ENCODE measurements at regions not wholly inside any gene's neighbourhood (a gene's known extent, or its start where the extent isn't known, plus 50 kb on each side); places are given as distances from the start of the nearest gene placed in this dataset.

GRCh38 chr14:26074892-26075291, 522.9 kb downstream of the NOVA1 start:
- no peak for TF ChIP-seq CTCF (conservative IDR thresholded peaks at IDR 0.05; ENCODE audit: control insufficient read depth, insufficient read depth, low read depth, low read length)
- DNase-seq (ENCODE audit: low read depth), result no peak
- H3K4me3 ChIP-seq (ENCODE audit: control insufficient read depth, low read depth, low read length), result no peak overlapping the region

GRCh38 chr14:26070443-26070842, 527.4 kb downstream of the NOVA1 start:
- DNase-seq (ENCODE audit: low read depth), result no peak
- no peak for TF ChIP-seq CTCF (conservative IDR thresholded peaks at IDR 0.05; ENCODE audit: control insufficient read depth, insufficient read depth, low read depth, low read length)
- no peak overlapping the region for H3K4me3 ChIP-seq (ENCODE audit: control insufficient read depth, low read depth, low read length)

- DNase-seq (ENCODE audit: low read depth), result no peak
- no peak for TF ChIP-seq CTCF (conservative IDR thresholded peaks at IDR 0.05; ENCODE audit: control insufficient read depth, insufficient read depth, low read depth, low read length)
- H3K4me3 ChIP-seq (ENCODE audit: control insufficient read depth, low read depth, low read length), result no peak overlapping the region
Measured at GRCh38 chr14:26067786-26068459, 529.9 kb downstream of the NOVA1 start.

- TF ChIP-seq CTCF (conservative IDR thresholded peaks at IDR 0.05; ENCODE audit: control insufficient read depth, insufficient read depth, low read depth, low read length), result no peak
- H3K4me3 ChIP-seq (ENCODE audit: control insufficient read depth, low read depth, low read length), result no peak overlapping the region
- DNase-seq (ENCODE audit: low read depth), result no peak
Measured at GRCh38 chr14:26067341-26067740, 530.5 kb downstream of the NOVA1 start.

GRCh38 chr14:26056036-26056616, 541.7 kb downstream of the NOVA1 start:
- no peak for TF ChIP-seq CTCF (conservative IDR thresholded peaks at IDR 0.05; ENCODE audit: control insufficient read depth, insufficient read depth, low read depth, low read length)
- DNase-seq (ENCODE audit: low read depth), result no peak
- H3K4me3 ChIP-seq (ENCODE audit: control insufficient read depth, low read depth, low read length), result no peak overlapping the region

- DNase-seq (ENCODE audit: low read depth), result no peak
- no peak overlapping the region for H3K4me3 ChIP-seq (ENCODE audit: control insufficient read depth, low read depth, low read length)
- no peak for TF ChIP-seq CTCF (conservative IDR thresholded peaks at IDR 0.05; ENCODE audit: control insufficient read depth, insufficient read depth, low read depth, low read length)
Measured at GRCh38 chr14:26032348-26032747, 565.5 kb downstream of the NOVA1 start.
